RWPE1 (cell line): ENCODE measurements at regions not wholly inside any gene's neighbourhood (a gene's known extent, or its start where the extent isn't known, plus 50 kb on each side); places are given as distances from the start of the nearest gene placed in this dataset.
"Not testable (repeated sequence)": the region's sequence is repeated elsewhere in the genome, so short reads cannot be mapped to it uniquely, and the experiment has no call there.

Source experiments
- CTCF ChIA-PET: fragments of 350-600 bp; sonication (Branson Sonifier 250); formaldehyde crosslinking; extraction: SDS; loops from one replicate; lab custom pipeline; 2021; lab: Yijun Ruan, JAX
- POLR2A ChIA-PET: fragments of 400-600 bp; formaldehyde crosslinking; extraction: SDS; loops from one replicate; lab custom pipeline; 2020; ENCODE audit warnings: antibody characterized with exemption; ENCODE audit not compliant: low non-redundant PET; lab: Yijun Ruan, JAX
- DNase-seq: peaks from one replicate; pipeline ENCODE4 v3.0.0; 2012; ENCODE audit warnings: low spot score
- H3K27ac ChIP-seq: fragments of 450-650 bp; 2 replicates; pipeline ENCODE4 v1.5.1; 2017
- TF ChIP-seq, protein P1 (sequence below): fragments of 450-650 bp; conservative IDR thresholded peaks from 2 replicates; pipeline ENCODE4 v1.5.1; 2017; ENCODE audit warnings: low read depth, mild to moderate bottlenecking

DNA sequence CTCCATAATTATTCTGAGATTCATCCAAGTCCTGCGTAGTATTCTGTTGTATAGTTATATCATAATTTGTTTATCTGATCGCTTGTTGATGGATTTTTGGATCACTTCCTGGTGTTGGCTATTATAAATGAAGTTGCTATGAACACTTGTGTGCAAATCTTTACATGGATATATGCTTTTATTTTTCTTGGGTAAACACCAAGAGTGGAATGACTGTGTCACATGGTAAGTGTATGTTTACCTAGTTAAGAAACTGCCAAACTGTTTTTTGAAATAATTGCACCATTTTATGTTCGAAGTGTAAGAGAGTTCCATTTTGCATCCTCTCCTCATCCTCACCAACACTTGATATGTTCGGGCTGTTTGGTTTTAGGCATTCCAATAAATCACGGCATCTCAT lies 360.4 kb upstream of the FRG2C start:
- no peak for DNase-seq
- TF ChIP-seq, protein P1, sequence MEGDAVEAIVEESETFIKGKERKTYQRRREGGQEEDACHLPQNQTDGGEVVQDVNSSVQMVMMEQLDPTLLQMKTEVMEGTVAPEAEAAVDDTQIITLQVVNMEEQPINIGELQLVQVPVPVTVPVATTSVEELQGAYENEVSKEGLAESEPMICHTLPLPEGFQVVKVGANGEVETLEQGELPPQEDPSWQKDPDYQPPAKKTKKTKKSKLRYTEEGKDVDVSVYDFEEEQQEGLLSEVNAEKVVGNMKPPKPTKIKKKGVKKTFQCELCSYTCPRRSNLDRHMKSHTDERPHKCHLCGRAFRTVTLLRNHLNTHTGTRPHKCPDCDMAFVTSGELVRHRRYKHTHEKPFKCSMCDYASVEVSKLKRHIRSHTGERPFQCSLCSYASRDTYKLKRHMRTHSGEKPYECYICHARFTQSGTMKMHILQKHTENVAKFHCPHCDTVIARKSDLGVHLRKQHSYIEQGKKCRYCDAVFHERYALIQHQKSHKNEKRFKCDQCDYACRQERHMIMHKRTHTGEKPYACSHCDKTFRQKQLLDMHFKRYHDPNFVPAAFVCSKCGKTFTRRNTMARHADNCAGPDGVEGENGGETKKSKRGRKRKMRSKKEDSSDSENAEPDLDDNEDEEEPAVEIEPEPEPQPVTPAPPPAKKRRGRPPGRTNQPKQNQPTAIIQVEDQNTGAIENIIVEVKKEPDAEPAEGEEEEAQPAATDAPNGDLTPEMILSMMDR = no peak
- POLR2A ChIA-PET = no interaction called here
- CTCF ChIA-PET = interaction anchor here (0.6 kb wide), 1 partner anchor 91 kb away, joined by 3 read pairs; no protein-coding TSS in a partner anchor
- no peak overlapping the region for H3K27ac ChIP-seq

DNA sequence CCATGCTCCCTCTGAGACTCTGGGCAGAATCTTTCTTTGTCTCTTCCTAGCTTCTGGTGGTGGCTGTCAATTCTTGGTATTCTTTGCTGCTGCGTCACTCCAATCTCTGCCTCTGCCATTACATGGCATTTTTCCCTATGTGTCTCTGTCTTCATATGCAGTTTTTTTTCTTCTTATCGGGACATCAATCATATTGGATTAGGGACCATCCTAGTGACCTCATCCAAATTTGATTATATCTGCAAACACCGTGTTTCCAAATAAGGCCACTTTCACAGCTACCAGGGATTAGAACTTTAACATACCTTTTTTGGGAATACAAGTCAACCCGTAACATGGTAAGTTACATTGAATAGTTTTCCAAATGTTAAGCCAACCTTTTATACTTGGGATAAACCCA lies 358.2 kb upstream of the FRG2C start:
- H3K27ac ChIP-seq = no peak overlapping the region
- no peak for DNase-seq
- ChIA-PET CTCF (no interaction called here), POLR2A (no interaction called here)
- TF ChIP-seq, protein P1 = no peak

DNA sequence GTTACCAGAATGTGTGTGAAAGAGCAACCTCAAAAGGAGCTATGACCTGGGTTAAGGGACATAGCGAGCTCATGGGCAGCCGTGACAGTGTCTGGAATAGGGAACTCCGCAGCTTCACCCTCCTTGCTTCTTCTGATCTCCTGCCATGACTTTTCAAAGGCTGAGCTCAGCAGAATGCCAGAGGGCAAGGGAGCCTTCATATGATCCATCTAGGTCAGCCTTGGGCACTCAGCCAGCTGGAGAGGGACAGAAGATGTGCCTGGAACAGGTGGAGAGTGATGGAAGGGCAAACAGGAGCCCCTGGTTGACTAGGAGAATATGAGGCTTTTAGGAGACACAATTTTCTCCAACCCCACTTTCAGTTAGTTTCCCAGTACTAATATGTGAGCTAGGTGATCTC lies 352.8 kb upstream of the FRG2C start:
- H3K27ac ChIP-seq, POLR2A ChIA-PET, CTCF ChIA-PET, DNase-seq: not testable (repeated sequence)

GRCh38 chr3:75312469-75312868 lies 351.7 kb upstream of the FRG2C start:
- CTCF ChIA-PET, DNase-seq, POLR2A ChIA-PET, H3K27ac ChIP-seq: not testable (repeated sequence)

DNA sequence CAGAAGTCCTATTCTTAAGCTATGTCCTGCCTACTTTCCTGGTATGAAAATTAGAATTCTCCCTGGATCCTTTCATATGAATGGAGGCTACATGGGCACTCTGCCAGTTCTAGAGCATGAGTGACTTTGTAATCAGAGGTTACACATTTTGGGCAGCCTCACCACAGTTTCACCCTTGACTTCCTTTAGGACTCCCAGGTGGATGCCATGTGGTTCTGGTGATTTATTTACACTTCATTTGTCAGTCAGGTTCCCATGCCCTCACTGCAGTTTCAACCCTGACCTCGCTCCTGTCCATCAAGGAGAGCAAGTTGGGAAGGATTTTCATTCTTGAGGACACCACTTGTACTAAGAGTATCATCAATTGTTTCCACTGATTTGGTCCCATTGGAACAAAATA lies 344.4 kb upstream of the FRG2C start:
- H3K27ac ChIP-seq, DNase-seq, POLR2A ChIA-PET, CTCF ChIA-PET: not testable (repeated sequence)

DNA sequence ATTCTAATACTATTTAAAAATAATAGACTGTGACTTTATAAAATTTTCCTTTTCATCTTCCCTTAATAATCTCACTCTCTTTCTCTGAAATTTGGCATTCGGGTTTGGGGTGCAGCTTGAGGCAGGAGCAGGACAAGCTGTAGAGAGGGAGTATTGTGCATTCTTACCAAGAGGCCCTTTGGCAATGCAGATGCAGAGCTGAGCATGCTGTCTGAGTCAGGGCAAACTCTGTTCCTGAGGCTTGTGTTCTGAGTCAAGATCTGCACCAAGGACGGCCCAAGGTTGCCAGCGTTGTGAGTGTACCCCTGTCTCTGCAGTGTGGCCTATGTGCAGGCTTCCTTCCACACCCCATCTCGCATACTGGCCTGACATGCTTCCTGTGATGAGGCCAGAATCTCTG lies 343.8 kb upstream of the FRG2C start:
- TF ChIP-seq, protein P1 = no peak
- POLR2A ChIA-PET = no interaction called here
- no peak for DNase-seq
- CTCF ChIA-PET = no interaction called here
- no peak overlapping the region for H3K27ac ChIP-seq

- POLR2A ChIA-PET = no interaction called here
- TF ChIP-seq, protein P1 = no peak
- CTCF ChIA-PET = no interaction called here
- no peak for DNase-seq
- H3K27ac ChIP-seq = no peak overlapping the region
Measured at GRCh38 chr3:75321060-75321459, 343.1 kb upstream of the FRG2C start.

- CTCF ChIA-PET, DNase-seq, POLR2A ChIA-PET, H3K27ac ChIP-seq: not testable (repeated sequence)
Measured at GRCh38 chr3:75323936-75324335, 340.2 kb upstream of the FRG2C start.

DNA sequence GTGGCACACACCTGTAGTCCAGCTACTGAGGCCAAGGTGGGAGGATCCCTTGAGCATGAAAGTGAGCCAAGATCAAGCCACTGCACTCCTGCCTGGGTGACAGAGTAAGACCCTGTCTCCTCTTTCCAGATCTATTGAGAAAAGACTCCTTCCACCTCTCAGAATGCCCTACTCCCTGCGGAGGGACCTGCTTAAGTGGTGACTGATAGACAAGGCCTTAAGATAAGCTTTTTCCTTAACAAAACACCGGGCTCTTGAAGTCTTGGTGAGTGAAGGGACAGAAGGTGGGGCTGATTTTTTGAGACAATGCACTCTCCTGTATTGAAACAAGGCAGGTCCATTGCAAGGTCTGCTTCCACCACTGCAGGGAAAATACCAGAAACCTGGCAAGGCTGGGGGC lies 338.4 kb upstream of the FRG2C start:
- ChIA-PET CTCF (no interaction called here), POLR2A (no interaction called here)
- TF ChIP-seq, protein P1 = no peak
- H3K27ac ChIP-seq = no peak overlapping the region
- no peak for DNase-seq
